Tibial artery (tissue), 4 donors: ENCODE measurements at regions not wholly inside any gene's neighbourhood (a gene's known extent, or its start where the extent isn't known, plus 50 kb on each side); places are given as distances from the start of the nearest gene placed in this dataset.

Experiments used
- DNase-seq, 2 donors: peaks; one replicate each; pipeline ENCODE4 v3.0.0-alpha.2; 2019
- H3K27ac ChIP-seq, 2 donors: fragments of 200-600 bp; sonication (generic) in 1 of 2; 1 replicate in 1 of 2; 2 replicates in 1 of 2; pipeline ENCODE4 v1.5.1; 2018 to 2019; ENCODE audit warnings: mild to moderate bottlenecking in 1 of 2
- H3K27me3 ChIP-seq, 2 donors: fragments of 200-600 bp; sonication (generic) in 1 of 2; one replicate each; pipeline versions ENCODE4 v1.5.1 to v1.6.0; 2016 to 2019
- H3K36me3 ChIP-seq, 3 donors: fragments of 200-600 bp; sonication (generic) in 2 of 3; one replicate each; pipeline ENCODE4 v1.5.1; 2016 to 2019; ENCODE audit warnings: mild to moderate bottlenecking in 2 of 3
- H3K4me1 ChIP-seq, 4 donors: fragments of 200-600 bp; sonication (generic) in 2 of 4; 1 replicate in 3 of 4; 2 replicates in 1 of 4; pipeline ENCODE4 v1.5.1; 2016 to 2019
- H3K4me3 ChIP-seq, 2 donors: fragments of 200-600 bp; sonication (generic) in 1 of 2; 1 replicate in 1 of 2; 2 replicates in 1 of 2; pipeline ENCODE4 v1.5.1; 2018 to 2019; ENCODE audit warnings: mild to moderate bottlenecking in 2 of 2
- H3K9me3 ChIP-seq, 3 donors: fragments of 200-600 bp; sonication (generic) in 1 of 3; one replicate each; pipeline ENCODE4 v1.5.1; 2016 to 2019
- CTCF ChIP-seq, 2 experiments: fragments of 200-600 bp in 1 of 2; fragments of 450-650 bp in 1 of 2; IDR thresholded peaks; one replicate each; pipeline ENCODE4 v1.5.1; 2017 to 2019; ENCODE audit warnings: antibody characterized with exemption in 2 of 2, mild to moderate bottlenecking in 1 of 2, moderate library complexity in 1 of 2
- intact Hi-C: fragments of 100-400 bp; cut with DNase I; formaldehyde crosslinking; loops from one replicate; pipeline ENCODE4 v1.15.0; 2023; ENCODE audit warnings: low total_unique reads

- Histone ChIP-seq H3K4me1 (no peaks in the 10 kb centered on the region), H3K27ac (no peak overlapping the region), H3K9me3 (no peaks in the 10 kb centered on the region), H3K4me3 (no peak overlapping the region), H3K27me3 (no peaks in the 10 kb centered on the region), H3K36me3 (no peaks in the 10 kb centered on the region)
- intact Hi-C loops: no loop called here
- no peak for DNase-seq
- no peak for TF ChIP-seq CTCF (IDR thresholded peaks at IDR 0.05)
These were observed 564.0 kb upstream of the RGMB start for GRCh38 chr5:98209418-98209817.

GRCh38 chr5:98214240-98215051 is 559.0 kb upstream of the RGMB start:
- no peak for TF ChIP-seq CTCF (IDR thresholded peaks at IDR 0.05)
- Histone ChIP-seq H3K4me3 (no peak overlapping the region), H3K27ac (no peak overlapping the region), H3K9me3 (no peaks in the 10 kb centered on the region), H3K4me1 (no peaks in the 10 kb centered on the region), H3K27me3 (no peaks in the 10 kb centered on the region), H3K36me3 (no peaks in the 10 kb centered on the region)
- intact Hi-C loops: no loop called here
- DNase-seq: no peak

GRCh38 chr5:98217138-98217537 is 556.3 kb upstream of the RGMB start:
- H3K27ac ChIP-seq: no peak overlapping the region
- H3K4me3 ChIP-seq: no peak overlapping the region
- H3K36me3 ChIP-seq: no peaks in the 10 kb centered on the region
- no peaks in the 10 kb centered on the region for H3K9me3 ChIP-seq
- H3K27me3 ChIP-seq: no peaks in the 10 kb centered on the region
- H3K4me1 ChIP-seq: no peaks in the 10 kb centered on the region
- TF ChIP-seq CTCF (IDR thresholded peaks at IDR 0.05): no peak
- intact Hi-C loops: no loop called here
- no peak for DNase-seq

GRCh38 chr5:98218838-98219237 is 554.6 kb upstream of the RGMB start:
- no peak overlapping the region for H3K4me3 ChIP-seq
- no peak overlapping the region for H3K27ac ChIP-seq
- TF ChIP-seq CTCF (IDR thresholded peaks at IDR 0.05): no peak
- H3K36me3 ChIP-seq: no peaks in the 10 kb centered on the region
- H3K27me3 ChIP-seq: no peaks in the 10 kb centered on the region
- no peaks in the 10 kb centered on the region for H3K9me3 ChIP-seq
- intact Hi-C loops: no loop called here
- no peaks in the 10 kb centered on the region for H3K4me1 ChIP-seq
- no peak for DNase-seq

GRCh38 chr5:98227489-98227888 is 546.0 kb upstream of the RGMB start:
- Histone ChIP-seq H3K4me1 (no peaks in the 10 kb centered on the region), H3K27me3 (no peaks in the 10 kb centered on the region), H3K4me3 (no peak overlapping the region), H3K27ac (no peak overlapping the region), H3K36me3 (no peaks in the 10 kb centered on the region), H3K9me3 (peaks cover 0 to 16% (median 0%) of the 10 kb centered on the region in 3 donors)
- no peak for TF ChIP-seq CTCF (IDR thresholded peaks at IDR 0.05)
- intact Hi-C loops: no loop called here
- DNase-seq: no peak
